DND-41 (cell line): ENCODE measurements at regions not wholly inside any gene's neighbourhood (a gene's known extent, or its start where the extent isn't known, plus 50 kb on each side); places are given as distances from the start of the nearest gene placed in this dataset.

Experiments used
- CTCF ChIP-seq: IDR thresholded peaks from 2 replicates; pipeline ENCODE4 v1.5.1; 2012; ENCODE audit warnings: borderline replicate concordance, low read length, moderate library complexity, mild to moderate bottlenecking; ENCODE audit not compliant: poor library complexity, severe bottlenecking; ENCODE audit errors: extremely low read depth
- EZH2 ChIP-seq: IDR thresholded peaks from 3 replicates; pipeline ENCODE4 v1.6.1; 2012; ENCODE audit warnings: borderline replicate concordance, low read depth, mild to moderate bottlenecking, moderate library complexity, low read length, inconsistent platforms; ENCODE audit not compliant: severe bottlenecking

GRCh38 chr2:176457481-176457880, 188.2 kb downstream of the MTX2 start:
- TF ChIP-seq CTCF (no peak), EZH2 (no peak)
